ENCODE measurements at regions not wholly inside any gene's neighbourhood (a gene's known extent, or its start where the extent isn't known, plus 50 kb on each side); places are given as distances from the start of the nearest gene placed in this dataset.

- no peak for TF ChIP-seq CTCF (IDR thresholded peaks at IDR 0.05)
- 82% methylated on average over 3 of the region's 4 CpGs for WGBS (ENCODE audit: insufficient coverage)
Observed at GRCh38 chrX:22634083-22634482, 361.4 kb downstream of the CBLL2 start.

DNA sequence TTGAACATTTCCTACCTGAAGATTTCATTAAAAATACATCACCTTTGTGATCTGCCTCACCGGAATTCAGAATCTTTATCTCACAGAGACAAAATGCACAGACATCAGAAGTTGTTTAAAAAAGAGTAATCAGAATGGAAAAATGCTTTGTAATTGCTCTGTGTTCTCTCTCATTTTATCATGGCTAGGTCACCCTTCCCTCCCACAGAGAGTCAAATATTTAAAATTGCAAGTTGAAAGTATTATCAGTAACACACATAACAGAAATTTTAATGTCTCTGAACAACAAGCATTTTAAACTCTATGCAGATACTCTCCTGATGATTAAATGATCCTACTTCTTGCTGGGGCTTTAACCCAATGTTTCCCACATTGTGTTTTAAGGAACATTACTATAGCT, 362.0 kb downstream of the CBLL2 start:
- no peak for DNase-seq
- H3K27ac Mint-ChIP-seq: no peak overlapping the region
- H3K79me2 ChIP-seq (ENCODE audit: insufficient read depth, low read length): no peaks in the 10 kb centered on the region

More at GRCh38 chrX:22634083-22634482, 361.4 kb downstream of the CBLL2 start:
- Mint-ChIP-seq H3K36me3 (no peaks in the 10 kb centered on the region), H3K27me3 (ENCODE audit: low read depth in 3 of 3) (peaks cover 0 to 1% (median 0%) of the 10 kb centered on the region in 3 donors), H3K4me1 (no peaks in the 10 kb centered on the region), H3K27ac (no peak overlapping the region), H3K4me3 (no peak overlapping the region), H3K9me3 (peaks cover 0 to 5% (median 2%) of the 10 kb centered on the region in 7 donors)
- Histone ChIP-seq H3K4me3 (replicated peaks in 1 of 3; ENCODE audit: low read depth in 2 of 3, low read length in 3 of 3) (no peak overlapping the region), H3K9me3 (replicated peaks in 1 of 2; ENCODE audit: control insufficient read depth in 1 of 2, insufficient read depth in 1 of 2, low read length in 2 of 2) (no peaks in the 10 kb centered on the region), H3K27ac (ENCODE audit: low read depth in 1 of 2, low read length in 2 of 2) (no peak overlapping the region), H3K9ac (ENCODE audit: insufficient read depth, low read length, poor library complexity, severe bottlenecking) (no peak overlapping the region), H4K20me1 (ENCODE audit: insufficient read depth, low read length) (no peaks in the 10 kb centered on the region), H3K27me3 (ENCODE audit: control insufficient read depth in 2 of 2, insufficient read depth in 2 of 2, low read length in 2 of 2) (no peaks in the 10 kb centered on the region), H3K36me3 (replicated peaks in 1 of 2; ENCODE audit: control insufficient read depth in 1 of 2, insufficient read depth in 2 of 2, low read length in 2 of 2) (no peaks in the 10 kb centered on the region), H3K79me2 (ENCODE audit: insufficient read depth, low read length) (no peaks in the 10 kb centered on the region), H3K4me2 (replicated peaks; ENCODE audit: extremely low read depth, low read length, poor library complexity, severe bottlenecking) (no peak overlapping the region), H2AFZ (ENCODE audit: insufficient read depth, low read depth, low read length, poor library complexity, severe bottlenecking) (no peak overlapping the region), H3K4me1 (ENCODE audit: control insufficient read depth in 1 of 2, insufficient read depth in 2 of 2, low read length in 2 of 2) (no peaks in the 10 kb centered on the region)
- intact Hi-C loops (cut with micrococcal nuclease): no loop called here
- no peak for DNase-seq

More for the DNA sequence above, 362.0 kb downstream of the CBLL2 start:
- no peak overlapping the region for H3K4me3 Mint-ChIP-seq
- H3K9me3 ChIP-seq (replicated peaks in 1 of 2; ENCODE audit: control insufficient read depth in 1 of 2, insufficient read depth in 1 of 2, low read length in 2 of 2): no peaks in the 10 kb centered on the region
- no peak overlapping the region for H3K27ac ChIP-seq (ENCODE audit: low read depth in 1 of 2, low read length in 2 of 2)
- H3K36me3 Mint-ChIP-seq: no peaks in the 10 kb centered on the region
- H3K4me1 ChIP-seq (ENCODE audit: control insufficient read depth in 1 of 2, insufficient read depth in 2 of 2, low read length in 2 of 2): no peaks in the 10 kb centered on the region
- peaks cover 0 to 5% (median 2%) of the 10 kb centered on the region in 7 donors for H3K9me3 Mint-ChIP-seq
- no peaks in the 10 kb centered on the region for H3K36me3 ChIP-seq (replicated peaks in 1 of 2; ENCODE audit: control insufficient read depth in 1 of 2, insufficient read depth in 2 of 2, low read length in 2 of 2)
- H2AFZ ChIP-seq (ENCODE audit: insufficient read depth, low read depth, low read length, poor library complexity, severe bottlenecking): no peak overlapping the region
- H3K4me3 ChIP-seq (replicated peaks in 1 of 3; ENCODE audit: low read depth in 2 of 3, low read length in 3 of 3): no peak overlapping the region
- H3K4me2 ChIP-seq (replicated peaks; ENCODE audit: extremely low read depth, low read length, poor library complexity, severe bottlenecking): no peak overlapping the region
- H3K9ac ChIP-seq (ENCODE audit: insufficient read depth, low read length, poor library complexity, severe bottlenecking): no peak overlapping the region
- no CpG with 5 or more reads among the region's 1 CpG for WGBS (ENCODE audit: insufficient coverage)
- no peak for TF ChIP-seq CTCF (IDR thresholded peaks at IDR 0.05)
- peaks cover 0 to 1% (median 0%) of the 10 kb centered on the region in 3 donors for H3K27me3 Mint-ChIP-seq (ENCODE audit: low read depth in 3 of 3)
- H3K4me1 Mint-ChIP-seq: no peaks in the 10 kb centered on the region
- intact Hi-C loops (cut with micrococcal nuclease): no loop called here
- H4K20me1 ChIP-seq (ENCODE audit: insufficient read depth, low read length): no peaks in the 10 kb centered on the region
- H3K27me3 ChIP-seq (ENCODE audit: control insufficient read depth in 2 of 2, insufficient read depth in 2 of 2, low read length in 2 of 2): no peaks in the 10 kb centered on the region
